ENCODE measurements at regions not wholly inside any gene's neighbourhood (a gene's known extent, or its start where the extent isn't known, plus 50 kb on each side); places are given as distances from the start of the nearest gene placed in this dataset.

GRCh38 chr12:84732828-84733340 lies 179.7 kb downstream of the SLC6A15 start:
- POLR2A ChIA-PET, result no interaction called here

GRCh38 chr12:84730561-84731162 lies 181.9 kb downstream of the SLC6A15 start:
- H3K27me3 Mint-ChIP-seq (ENCODE audit: low read depth), result no peaks in the 10 kb centered on the region
- H3K9me3 Mint-ChIP-seq (ENCODE audit: insufficient read depth), result no peaks in the 10 kb centered on the region
- no peaks in the 10 kb centered on the region for H3K36me3 Mint-ChIP-seq (ENCODE audit: low read depth)
- DNase-seq (no peak), ATAC-seq (no peak)
- CTCF ChIA-PET, result no interaction called here
- H3K4me3 Mint-ChIP-seq, result no peak overlapping the region
- no peak overlapping the region for H3K27ac Mint-ChIP-seq
- POLR2A ChIA-PET, result no interaction called here
- H3K4me1 Mint-ChIP-seq (ENCODE audit: low read depth), result no peaks in the 10 kb centered on the region

More at GRCh38 chr12:84732828-84733340, 179.7 kb downstream of the SLC6A15 start:
- ATAC-seq (no peak), DNase-seq (no peak)
- Mint-ChIP-seq H3K4me3 (no peak overlapping the region), H3K9me3 (ENCODE audit: insufficient read depth) (no peaks in the 10 kb centered on the region), H3K27ac (no peak overlapping the region), H3K4me1 (ENCODE audit: low read depth) (no peaks in the 10 kb centered on the region), H3K36me3 (ENCODE audit: low read depth) (no peaks in the 10 kb centered on the region), H3K27me3 (ENCODE audit: low read depth) (no peaks in the 10 kb centered on the region)
- CTCF ChIA-PET, result no interaction called here

- no peaks in the 10 kb centered on the region for H3K27me3 Mint-ChIP-seq (ENCODE audit: low read depth)
- no peaks in the 10 kb centered on the region for H3K36me3 Mint-ChIP-seq (ENCODE audit: low read depth)
- H3K4me1 Mint-ChIP-seq (ENCODE audit: low read depth), result no peaks in the 10 kb centered on the region
- H3K27ac Mint-ChIP-seq, result no peak overlapping the region
- no peak overlapping the region for H3K4me3 Mint-ChIP-seq
- no peaks in the 10 kb centered on the region for H3K9me3 Mint-ChIP-seq (ENCODE audit: insufficient read depth)
- ChIA-PET POLR2A (no interaction called here), CTCF (no interaction called here)
- DNase-seq (no peak), ATAC-seq (no peak)
Measured at GRCh38 chr12:84727961-84728360, 184.6 kb downstream of the SLC6A15 start.

GRCh38 chr12:84726780-84727179 lies 185.8 kb downstream of the SLC6A15 start:
- H3K4me3 Mint-ChIP-seq, result no peak overlapping the region
- DNase-seq, result no peak
- no peaks in the 10 kb centered on the region for H3K4me1 Mint-ChIP-seq (ENCODE audit: low read depth)
- H3K27ac Mint-ChIP-seq, result no peak overlapping the region
- ChIA-PET CTCF (no interaction called here), POLR2A (no interaction called here)
- no peaks in the 10 kb centered on the region for H3K36me3 Mint-ChIP-seq (ENCODE audit: low read depth)
- H3K27me3 Mint-ChIP-seq (ENCODE audit: low read depth), result no peaks in the 10 kb centered on the region
- no peaks in the 10 kb centered on the region for H3K9me3 Mint-ChIP-seq (ENCODE audit: insufficient read depth)
- no peak for ATAC-seq

- DNase-seq (no peak), ATAC-seq (no peak)
- H3K36me3 Mint-ChIP-seq (ENCODE audit: low read depth), result no peaks in the 10 kb centered on the region
- POLR2A ChIA-PET, result no interaction called here
- H3K4me3 Mint-ChIP-seq, result no peak overlapping the region
- H3K9me3 Mint-ChIP-seq (ENCODE audit: insufficient read depth), result no peaks in the 10 kb centered on the region
- no peak overlapping the region for H3K27ac Mint-ChIP-seq
- H3K4me1 Mint-ChIP-seq (ENCODE audit: low read depth), result no peaks in the 10 kb centered on the region
- H3K27me3 Mint-ChIP-seq (ENCODE audit: low read depth), result no peaks in the 10 kb centered on the region
- CTCF ChIA-PET, result no interaction called here
Measured at GRCh38 chr12:84723988-84724387, 188.6 kb downstream of the SLC6A15 start.

- CTCF ChIA-PET, result no interaction called here
- Mint-ChIP-seq H3K9me3 (ENCODE audit: insufficient read depth) (no peaks in the 10 kb centered on the region), H3K36me3 (ENCODE audit: low read depth) (no peaks in the 10 kb centered on the region), H3K27me3 (ENCODE audit: low read depth) (no peaks in the 10 kb centered on the region), H3K4me1 (ENCODE audit: low read depth) (no peaks in the 10 kb centered on the region), H3K27ac (no peak overlapping the region), H3K4me3 (no peak overlapping the region)
- POLR2A ChIA-PET, result no interaction called here
- ATAC-seq (no peak), DNase-seq (no peak)
Measured at GRCh38 chr12:84719997-84720396, 192.6 kb downstream of the SLC6A15 start.

GRCh38 chr12:84718906-84719305 lies 193.7 kb downstream of the SLC6A15 start:
- no peaks in the 10 kb centered on the region for H3K27me3 Mint-ChIP-seq (ENCODE audit: low read depth)
- no peaks in the 10 kb centered on the region for H3K4me1 Mint-ChIP-seq (ENCODE audit: low read depth)

GRCh38 chr12:84712747-84713146 lies 199.9 kb downstream of the SLC6A15 start:
- H3K27me3 Mint-ChIP-seq (ENCODE audit: low read depth), result no peaks in the 10 kb centered on the region
- no peak overlapping the region for H3K27ac Mint-ChIP-seq
- no peak for ATAC-seq
- H3K4me3 Mint-ChIP-seq, result no peak overlapping the region
- H3K9me3 Mint-ChIP-seq (ENCODE audit: insufficient read depth), result no peaks in the 10 kb centered on the region
- H3K4me1 Mint-ChIP-seq (ENCODE audit: low read depth), result no peaks in the 10 kb centered on the region
- DNase-seq, result no peak
- ChIA-PET CTCF (no interaction called here), POLR2A (no interaction called here)
- H3K36me3 Mint-ChIP-seq (ENCODE audit: low read depth), result no peaks in the 10 kb centered on the region

More at GRCh38 chr12:84718906-84719305, 193.7 kb downstream of the SLC6A15 start:
- ChIA-PET CTCF (no interaction called here), POLR2A (no interaction called here)
- no peaks in the 10 kb centered on the region for H3K36me3 Mint-ChIP-seq (ENCODE audit: low read depth)
- H3K27ac Mint-ChIP-seq, result no peak overlapping the region
- ATAC-seq, result no peak
- H3K9me3 Mint-ChIP-seq (ENCODE audit: insufficient read depth), result no peaks in the 10 kb centered on the region
- no peak overlapping the region for H3K4me3 Mint-ChIP-seq
- DNase-seq, result no peak

- H3K36me3 Mint-ChIP-seq (ENCODE audit: low read depth), result no peaks in the 10 kb centered on the region
- H3K4me3 Mint-ChIP-seq, result no peak overlapping the region
- no peak for DNase-seq
- CTCF ChIA-PET, result no interaction called here
- POLR2A ChIA-PET, result no interaction called here
- no peaks in the 10 kb centered on the region for H3K27me3 Mint-ChIP-seq (ENCODE audit: low read depth)
- no peaks in the 10 kb centered on the region for H3K9me3 Mint-ChIP-seq (ENCODE audit: insufficient read depth)
- H3K27ac Mint-ChIP-seq, result no peak overlapping the region
- no peaks in the 10 kb centered on the region for H3K4me1 Mint-ChIP-seq (ENCODE audit: low read depth)
- no peak for ATAC-seq
Measured at GRCh38 chr12:84706374-84706773, 206.2 kb downstream of the SLC6A15 start.

GRCh38 chr12:84704856-84705255 lies 207.7 kb downstream of the SLC6A15 start:
- Mint-ChIP-seq H3K4me3 (no peak overlapping the region), H3K27me3 (ENCODE audit: low read depth) (no peaks in the 10 kb centered on the region), H3K36me3 (ENCODE audit: low read depth) (no peaks in the 10 kb centered on the region), H3K4me1 (ENCODE audit: low read depth) (no peaks in the 10 kb centered on the region), H3K9me3 (ENCODE audit: insufficient read depth) (no peaks in the 10 kb centered on the region), H3K27ac (no peak overlapping the region)
- DNase-seq (no peak), ATAC-seq (no peak)
- ChIA-PET POLR2A (no interaction called here), CTCF (no interaction called here)

- Mint-ChIP-seq H3K9me3 (ENCODE audit: insufficient read depth) (no peaks in the 10 kb centered on the region), H3K4me1 (ENCODE audit: low read depth) (no peaks in the 10 kb centered on the region), H3K36me3 (ENCODE audit: low read depth) (no peaks in the 10 kb centered on the region), H3K27me3 (ENCODE audit: low read depth) (no peaks in the 10 kb centered on the region), H3K27ac (no peak overlapping the region), H3K4me3 (no peak overlapping the region)
- ChIA-PET CTCF (interaction anchor here (0.6 kb wide), 1 partner anchor 31 kb away, joined by 3 read pairs; no protein-coding TSS in a partner anchor), POLR2A (no interaction called here)
- ATAC-seq (no peak), DNase-seq (no peak)
Measured at GRCh38 chr12:84702001-84702400, 210.6 kb downstream of the SLC6A15 start.

- DNase-seq (no peak), ATAC-seq (no peak)
- no peak overlapping the region for H3K4me3 Mint-ChIP-seq
- POLR2A ChIA-PET, result no interaction called here
- no peak overlapping the region for H3K27ac Mint-ChIP-seq
- CTCF ChIA-PET, result no interaction called here
- no peaks in the 10 kb centered on the region for H3K27me3 Mint-ChIP-seq (ENCODE audit: low read depth)
- no peaks in the 10 kb centered on the region for H3K4me1 Mint-ChIP-seq (ENCODE audit: low read depth)
- no peaks in the 10 kb centered on the region for H3K9me3 Mint-ChIP-seq (ENCODE audit: insufficient read depth)
- no peaks in the 10 kb centered on the region for H3K36me3 Mint-ChIP-seq (ENCODE audit: low read depth)
Measured at GRCh38 chr12:84701041-84701440, 211.6 kb downstream of the SLC6A15 start.
